Retinal pigment epithelial cell (primary cell): ENCODE measurements at regions not wholly inside any gene's neighbourhood (a gene's known extent, or its start where the extent isn't known, plus 50 kb on each side); places are given as distances from the start of the nearest gene placed in this dataset.
A peak's percentile ranks its signal among the peaks of the same experiment; 100 is the strongest.
"Not testable (repeated sequence)": the region's sequence is repeated elsewhere in the genome, so short reads cannot be mapped to it uniquely, and the experiment has no call there.

Source experiments
- DNase-seq: peaks from one replicate; pipeline ENCODE4 v3.0.0-alpha.2; 2010; ENCODE audit warnings: low read depth
- H3K4me3 ChIP-seq: 2 replicates; pipeline ENCODE4 v1.5.1; 2011; ENCODE audit warnings: mild to moderate bottlenecking, low read length, control low read depth, moderate library complexity
- TF ChIP-seq, protein P1 (sequence below): conservative IDR thresholded peaks from 2 replicates; pipeline ENCODE4 v1.5.1; 2011; ENCODE audit warnings: low read depth, low read length, control low read depth, inconsistent platforms

- H3K4me3 ChIP-seq = no peak overlapping the region
- no peak for DNase-seq
- TF ChIP-seq, protein P1, sequence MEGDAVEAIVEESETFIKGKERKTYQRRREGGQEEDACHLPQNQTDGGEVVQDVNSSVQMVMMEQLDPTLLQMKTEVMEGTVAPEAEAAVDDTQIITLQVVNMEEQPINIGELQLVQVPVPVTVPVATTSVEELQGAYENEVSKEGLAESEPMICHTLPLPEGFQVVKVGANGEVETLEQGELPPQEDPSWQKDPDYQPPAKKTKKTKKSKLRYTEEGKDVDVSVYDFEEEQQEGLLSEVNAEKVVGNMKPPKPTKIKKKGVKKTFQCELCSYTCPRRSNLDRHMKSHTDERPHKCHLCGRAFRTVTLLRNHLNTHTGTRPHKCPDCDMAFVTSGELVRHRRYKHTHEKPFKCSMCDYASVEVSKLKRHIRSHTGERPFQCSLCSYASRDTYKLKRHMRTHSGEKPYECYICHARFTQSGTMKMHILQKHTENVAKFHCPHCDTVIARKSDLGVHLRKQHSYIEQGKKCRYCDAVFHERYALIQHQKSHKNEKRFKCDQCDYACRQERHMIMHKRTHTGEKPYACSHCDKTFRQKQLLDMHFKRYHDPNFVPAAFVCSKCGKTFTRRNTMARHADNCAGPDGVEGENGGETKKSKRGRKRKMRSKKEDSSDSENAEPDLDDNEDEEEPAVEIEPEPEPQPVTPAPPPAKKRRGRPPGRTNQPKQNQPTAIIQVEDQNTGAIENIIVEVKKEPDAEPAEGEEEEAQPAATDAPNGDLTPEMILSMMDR = no peak
Observed at GRCh38 chr9:108779551-108780325, 76.0 kb downstream of the ACTL7B start.

DNA sequence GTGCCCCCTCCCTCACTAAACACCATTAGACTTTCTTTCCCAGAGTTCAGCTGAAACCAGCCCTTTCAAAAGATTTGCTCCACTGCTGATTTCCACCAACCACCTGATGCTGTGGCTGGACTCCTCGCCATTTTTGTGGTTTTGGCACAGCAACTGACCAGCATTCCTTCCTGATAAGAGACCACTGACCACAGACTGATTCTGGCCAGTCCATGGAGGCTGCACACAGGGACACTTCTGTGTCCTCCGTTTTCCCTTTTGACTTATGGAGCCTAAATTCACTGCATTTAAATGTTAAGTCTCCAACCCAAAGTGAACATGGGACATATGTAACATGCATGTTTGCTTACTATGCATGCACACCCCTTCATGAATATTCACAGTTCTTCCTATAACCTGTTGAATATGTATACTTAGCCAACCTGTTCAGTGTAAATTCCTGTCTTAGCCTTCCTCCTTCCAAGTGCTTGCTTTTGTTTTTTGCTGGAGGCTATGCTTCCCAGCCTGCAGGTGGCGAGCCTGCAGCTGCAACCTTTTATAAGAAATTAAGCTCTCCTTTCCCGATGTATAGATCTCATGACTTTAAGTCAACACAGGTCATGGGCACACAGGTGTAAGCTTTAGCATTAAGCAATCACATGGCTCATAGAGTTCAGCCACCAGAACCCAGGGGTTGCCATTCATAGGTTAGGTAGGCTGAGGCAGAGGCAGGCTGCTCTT lies 78.7 kb downstream of the ACTL7B start:
- H3K4me3 ChIP-seq = no peak overlapping the region
- TF ChIP-seq, protein P1 = peak; percentile 69
- DNase-seq = peak; percentile 87

DNA sequence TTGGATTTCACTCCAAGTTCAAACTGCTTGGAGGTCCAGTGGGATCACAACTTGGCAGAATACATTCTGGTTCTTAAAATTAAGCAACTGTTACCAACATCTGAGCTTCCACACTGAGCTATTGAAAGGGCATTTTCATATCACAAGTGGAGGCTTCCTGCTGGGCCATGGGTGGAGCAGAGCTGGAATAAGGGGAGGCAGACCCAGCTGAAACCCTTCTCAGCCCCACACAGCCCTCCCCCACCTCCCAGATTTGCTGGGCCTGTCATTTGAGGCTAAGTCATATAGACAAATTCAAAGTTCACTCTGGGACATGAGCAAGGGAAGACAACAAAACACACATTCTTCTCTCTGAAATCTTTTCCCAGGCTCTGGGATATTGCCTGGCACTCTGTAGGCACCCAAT lies 79.9 kb downstream of the ACTL7B start:
- TF ChIP-seq, protein P1 = no peak
- peak; percentile 32 for DNase-seq
- no peak overlapping the region for H3K4me3 ChIP-seq

DNA sequence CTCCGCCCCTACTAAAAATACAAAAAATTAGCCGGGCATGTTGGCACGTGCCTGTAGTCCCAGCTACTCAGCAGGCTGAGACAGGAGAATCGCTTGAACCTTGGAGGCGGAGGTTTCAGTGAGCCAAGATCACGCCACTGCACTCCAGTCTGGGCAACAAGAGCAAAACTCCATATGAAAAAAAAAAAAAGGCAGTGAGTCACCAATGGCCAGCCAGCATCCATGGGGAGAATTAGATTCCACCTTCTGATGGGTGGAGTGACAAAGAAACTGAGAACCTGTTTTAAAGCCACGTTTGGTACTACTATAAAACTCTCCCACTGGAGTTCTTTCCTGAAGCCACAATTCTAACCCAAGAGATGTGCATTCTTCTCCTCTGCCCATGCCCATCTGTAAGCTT lies 81.7 kb downstream of the ACTL7B start:
- not testable (repeated sequence) for H3K4me3 ChIP-seq, DNase-seq

DNA sequence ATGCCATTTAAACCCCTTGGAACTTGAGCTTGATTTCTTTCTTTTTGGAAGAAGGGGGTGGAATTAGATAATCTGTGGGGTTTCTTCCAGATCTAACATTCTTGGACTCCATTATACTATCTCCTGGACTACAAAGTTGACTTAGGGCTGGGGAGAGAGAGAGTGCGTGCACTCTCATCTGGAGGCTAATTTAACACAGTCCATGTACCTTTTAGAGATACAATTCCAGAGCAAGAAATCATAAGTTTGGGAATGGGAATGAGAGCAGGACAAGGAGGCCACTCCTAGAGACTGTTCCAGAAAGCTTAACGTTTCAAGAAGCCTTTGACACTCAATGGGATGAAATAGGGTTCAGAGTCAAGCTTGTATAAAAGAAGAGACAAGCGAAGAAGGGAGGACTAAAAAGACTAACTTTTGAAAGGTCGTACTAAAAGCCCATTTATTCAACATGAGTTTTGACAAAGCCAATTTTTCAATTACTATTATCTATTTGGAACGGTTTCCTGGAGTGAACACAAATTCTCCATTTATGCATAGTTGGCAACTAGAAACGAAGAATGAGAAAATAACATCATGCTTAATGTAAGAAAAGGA lies 83.4 kb downstream of the ACTL7B start:
- no peak overlapping the region for H3K4me3 ChIP-seq
- no peak for DNase-seq
- TF ChIP-seq, protein P1 = no peak

- no peak for DNase-seq
- H3K4me3 ChIP-seq = no peak overlapping the region
- TF ChIP-seq, protein P1 = no peak
Observed at GRCh38 chr9:108768744-108769143, 87.0 kb downstream of the ACTL7B start.

DNA sequence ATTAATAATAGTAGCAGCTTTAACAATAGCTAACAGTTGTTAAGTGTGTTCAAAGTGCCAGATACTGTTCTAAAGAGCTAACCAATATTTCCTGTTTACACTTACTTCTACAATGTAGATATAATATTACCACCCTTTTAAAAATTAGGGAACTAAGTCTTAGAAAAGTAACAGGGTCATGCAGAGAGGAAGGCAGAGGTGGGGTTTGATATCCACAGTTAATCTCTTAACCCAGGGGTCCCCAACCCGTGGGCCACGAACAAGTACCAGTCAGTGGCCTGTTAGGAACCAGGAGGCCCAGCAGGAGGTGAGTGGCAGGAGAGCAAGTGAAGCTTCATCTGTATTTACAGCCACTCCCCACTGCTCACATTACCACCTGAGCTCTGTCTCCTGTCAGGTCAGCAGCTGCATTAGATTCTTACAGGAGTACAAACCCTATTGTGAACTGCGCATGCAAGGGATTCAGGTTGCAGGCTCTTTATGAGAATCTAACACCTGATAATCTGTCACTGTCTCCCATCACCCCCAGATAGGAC lies 89.1 kb downstream of the ACTL7B start:
- TF ChIP-seq, protein P1 = no peak
- no peak overlapping the region for H3K4me3 ChIP-seq
- no peak for DNase-seq
